ENCODE measurements at regions not wholly inside any gene's neighbourhood (a gene's known extent, or its start where the extent isn't known, plus 50 kb on each side); places are given as distances from the start of the nearest gene placed in this dataset.

DNA sequence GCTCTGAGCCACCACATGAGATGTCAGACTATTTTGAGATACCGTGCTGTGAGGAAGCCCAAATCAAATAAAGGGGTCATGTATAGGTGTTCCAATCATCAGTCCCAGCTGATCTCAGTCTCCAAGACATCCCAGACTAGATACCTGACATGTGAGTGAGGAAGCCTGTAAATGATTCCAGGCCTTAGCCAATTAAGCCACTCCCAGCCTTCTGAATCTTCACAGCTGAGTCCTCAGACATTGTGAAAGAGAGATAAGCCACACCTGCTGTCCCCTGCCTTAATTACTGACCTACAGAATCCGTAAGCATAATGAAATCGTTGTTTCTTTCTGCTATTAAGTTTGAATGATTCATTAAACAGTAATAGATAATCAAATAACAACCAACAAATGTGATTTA, 671.4 kb downstream of the ZNF674 start:
- no peaks in the 10 kb centered on the region for H3K4me1 Mint-ChIP-seq
- H3K9me3 Mint-ChIP-seq: no peaks in the 10 kb centered on the region
- ChIA-PET POLR2A (no interaction called here), CTCF (no interaction called here)
- no peaks in the 10 kb centered on the region for H3K36me3 Mint-ChIP-seq (ENCODE audit: low read depth)
- H3K27ac Mint-ChIP-seq: no peak overlapping the region
- DNase-seq: no peak
- H3K4me3 Mint-ChIP-seq: no peak overlapping the region
- H3K27me3 Mint-ChIP-seq: no peaks in the 10 kb centered on the region

- no peaks in the 10 kb centered on the region for H3K4me1 Mint-ChIP-seq
- H3K27ac Mint-ChIP-seq: no peak overlapping the region
- no peaks in the 10 kb centered on the region for H3K27me3 Mint-ChIP-seq
- H3K4me3 Mint-ChIP-seq: no peak overlapping the region
- no peaks in the 10 kb centered on the region for H3K36me3 Mint-ChIP-seq (ENCODE audit: low read depth)
- H3K9me3 Mint-ChIP-seq: no peaks in the 10 kb centered on the region
- POLR2A ChIA-PET: no interaction called here
- no peak for DNase-seq
- CTCF ChIA-PET: interaction anchor here (0.8 kb wide), 1 partner anchor 8 kb away, joined by 3 read pairs; no protein-coding TSS in a partner anchor
Observed at GRCh38 chrX:45872480-45872879, 671.8 kb upstream of the DIPK2B start.

DNA sequence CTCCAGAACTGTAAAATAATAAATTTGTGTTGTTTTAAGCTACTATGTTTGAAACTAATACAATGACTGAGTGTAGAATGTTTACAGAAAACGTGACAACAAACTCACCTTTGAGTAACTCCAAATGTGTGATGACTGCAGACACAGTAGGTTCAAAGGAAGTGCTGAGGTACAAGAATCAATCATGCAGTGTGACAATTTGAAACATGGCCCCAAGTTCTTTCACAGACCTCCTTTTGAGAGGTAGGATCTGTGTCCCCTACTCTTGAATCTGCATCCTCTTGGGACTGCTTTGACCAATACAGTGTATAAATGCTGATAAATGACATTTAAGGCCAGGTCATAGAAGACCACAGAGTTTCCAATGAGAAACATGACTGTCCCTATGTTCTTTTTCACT, 667.7 kb upstream of the DIPK2B start:
- POLR2A ChIA-PET: interaction anchor here (0.6 kb wide), 1 partner anchor 22 kb away, joined by 3 read pairs; no protein-coding TSS in a partner anchor
- H3K36me3 Mint-ChIP-seq (ENCODE audit: low read depth): no peaks in the 10 kb centered on the region
- H3K27ac Mint-ChIP-seq: no peak overlapping the region
- H3K27me3 Mint-ChIP-seq: no peaks in the 10 kb centered on the region
- H3K9me3 Mint-ChIP-seq: no peaks in the 10 kb centered on the region
- H3K4me3 Mint-ChIP-seq: no peak overlapping the region
- CTCF ChIA-PET: no interaction called here
- no peak for DNase-seq
- no peaks in the 10 kb centered on the region for H3K4me1 Mint-ChIP-seq

DNA sequence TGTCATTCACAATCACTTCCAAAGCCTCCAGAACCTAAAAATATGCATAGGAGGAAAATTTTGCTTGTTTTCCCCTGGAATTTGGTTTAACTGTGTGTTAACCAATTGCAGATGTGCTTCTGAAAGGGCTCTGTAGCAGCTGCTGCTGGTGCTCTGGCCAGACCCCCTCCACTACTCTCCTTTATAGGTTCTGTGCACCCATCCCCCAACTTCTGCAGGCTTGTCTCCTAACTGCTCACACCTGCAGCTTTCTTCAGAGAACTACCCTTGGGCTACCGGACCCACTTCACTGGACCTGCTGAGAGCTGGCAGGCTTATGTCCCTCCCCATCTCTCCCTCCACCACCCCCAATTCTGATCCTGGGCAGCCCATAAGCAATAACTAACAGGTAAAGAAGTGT, 662.1 kb upstream of the DIPK2B start:
- Mint-ChIP-seq H3K4me1 (no peaks in the 10 kb centered on the region), H3K9me3 (no peaks in the 10 kb centered on the region), H3K27me3 (no peaks in the 10 kb centered on the region), H3K36me3 (ENCODE audit: low read depth) (no peaks in the 10 kb centered on the region), H3K4me3 (no peak overlapping the region), H3K27ac (no peak overlapping the region)
- ChIA-PET CTCF (no interaction called here), POLR2A (no interaction called here)
- DNase-seq: no peak

DNA sequence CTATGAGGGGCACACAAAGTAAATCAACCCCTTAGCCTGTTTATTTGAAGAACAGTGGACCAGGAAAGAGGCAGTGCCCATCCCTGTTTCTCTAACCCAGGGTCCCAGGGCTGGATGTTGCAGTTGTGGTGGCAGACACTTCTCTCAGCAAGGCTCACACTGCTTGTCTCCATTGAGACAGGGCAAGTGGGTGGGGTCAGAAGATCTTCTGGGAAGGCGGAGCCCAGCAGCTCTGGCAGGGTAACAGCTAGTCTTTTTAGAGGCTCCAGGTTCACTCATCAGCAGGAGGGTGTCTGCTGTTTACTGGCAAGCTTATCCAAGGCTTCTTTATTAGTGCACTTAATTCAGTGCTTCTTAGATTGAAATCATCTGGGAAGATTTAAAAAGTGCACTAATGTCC, 659.8 kb upstream of the DIPK2B start:
- Mint-ChIP-seq H3K4me3 (no peak overlapping the region), H3K9me3 (no peaks in the 10 kb centered on the region), H3K27ac (no peak overlapping the region), H3K27me3 (no peaks in the 10 kb centered on the region), H3K36me3 (ENCODE audit: low read depth) (no peaks in the 10 kb centered on the region), H3K4me1 (no peaks in the 10 kb centered on the region)
- CTCF ChIA-PET: no interaction called here
- POLR2A ChIA-PET: no interaction called here
- DNase-seq: no peak

DNA sequence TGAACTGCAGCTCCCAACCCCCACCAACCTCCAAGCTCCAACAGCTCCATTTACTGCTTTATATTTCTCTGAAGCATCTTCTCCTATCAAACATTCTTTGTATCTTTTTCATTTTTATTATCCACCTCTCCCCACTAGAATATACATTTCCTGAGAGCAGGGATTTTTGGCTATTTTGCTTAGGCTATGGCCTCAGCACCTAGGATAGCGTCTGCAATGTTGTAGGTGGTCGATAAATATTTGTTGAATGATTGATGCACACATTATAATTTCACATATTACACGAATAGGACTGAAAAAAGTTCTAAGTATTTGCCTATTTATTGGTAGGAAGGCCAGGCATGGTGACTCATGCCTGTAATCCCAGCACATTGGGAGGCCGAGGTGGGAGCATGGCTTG, 658.7 kb upstream of the DIPK2B start:
- Mint-ChIP-seq H3K4me1 (peaks cover 2% of the 10 kb centered on the region), H3K36me3 (ENCODE audit: low read depth) (no peaks in the 10 kb centered on the region), H3K27ac (no peak overlapping the region), H3K27me3 (no peaks in the 10 kb centered on the region), H3K9me3 (no peaks in the 10 kb centered on the region), H3K4me3 (no peak overlapping the region)
- POLR2A ChIA-PET: no interaction called here
- DNase-seq: no peak
- CTCF ChIA-PET: no interaction called here

- ChIA-PET POLR2A (no interaction called here), CTCF (no interaction called here)
- peaks cover 9% of the 10 kb centered on the region for H3K36me3 Mint-ChIP-seq (ENCODE audit: low read depth)
- H3K27ac Mint-ChIP-seq: peak overlapping the region; percentile 31
- H3K4me3 Mint-ChIP-seq: peak overlapping the region; percentile 19
- DNase-seq: no peak
- no peaks in the 10 kb centered on the region for H3K9me3 Mint-ChIP-seq
- peaks cover 33% of the 10 kb centered on the region for H3K4me1 Mint-ChIP-seq
- no peaks in the 10 kb centered on the region for H3K27me3 Mint-ChIP-seq
Observed at GRCh38 chrX:45852884-45853283, 652.2 kb upstream of the DIPK2B start.

DNA sequence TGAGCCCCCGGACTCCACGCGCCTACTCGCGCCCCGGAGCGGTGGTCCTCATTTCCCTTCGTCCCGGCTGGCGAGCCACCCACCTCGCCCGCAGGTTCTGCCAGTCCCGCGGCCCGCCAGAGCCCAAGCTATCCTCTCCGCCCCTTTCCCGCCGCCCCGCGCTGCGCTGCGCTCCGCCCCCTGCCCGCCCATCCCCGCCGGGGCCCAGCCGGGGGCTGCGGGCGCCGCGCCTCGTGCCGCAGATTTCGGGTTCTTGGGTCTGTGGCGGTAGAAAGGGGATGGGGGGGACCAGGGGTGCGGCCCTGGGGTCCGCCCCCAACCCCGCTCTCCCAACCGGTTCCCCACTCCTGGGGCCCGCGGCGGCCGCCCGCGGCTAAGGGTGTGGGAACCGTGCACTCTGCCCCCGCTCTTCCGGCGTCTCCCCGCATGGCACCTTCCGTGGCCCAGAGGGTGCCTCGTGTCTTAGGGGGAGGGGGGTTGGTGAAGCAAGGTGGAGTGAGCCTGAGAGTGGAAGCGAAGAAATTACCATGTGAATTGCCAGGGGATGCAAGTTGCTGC, 650.8 kb upstream of the DIPK2B start:
- H3K27ac Mint-ChIP-seq: peak overlapping the region; percentile 87
- H3K9me3 Mint-ChIP-seq: no peaks in the 10 kb centered on the region
- peaks cover 9% of the 10 kb centered on the region for H3K36me3 Mint-ChIP-seq (ENCODE audit: low read depth)
- H3K4me1 Mint-ChIP-seq: peaks cover 35% of the 10 kb centered on the region
- CTCF ChIA-PET: interaction anchor here (0.5 to 0.9 kb wide), 2 partner anchors 81 to 1298 kb away, joined by 3 read pairs; no protein-coding TSS in a partner anchor
- POLR2A ChIA-PET: interaction anchor here (0.6 kb wide), 1 partner anchor 82 kb away, joined by 4 read pairs; no protein-coding TSS in a partner anchor
- DNase-seq: peak; percentile 53
- H3K27me3 Mint-ChIP-seq: no peaks in the 10 kb centered on the region
- H3K4me3 Mint-ChIP-seq: peak overlapping the region; percentile 94

DNA sequence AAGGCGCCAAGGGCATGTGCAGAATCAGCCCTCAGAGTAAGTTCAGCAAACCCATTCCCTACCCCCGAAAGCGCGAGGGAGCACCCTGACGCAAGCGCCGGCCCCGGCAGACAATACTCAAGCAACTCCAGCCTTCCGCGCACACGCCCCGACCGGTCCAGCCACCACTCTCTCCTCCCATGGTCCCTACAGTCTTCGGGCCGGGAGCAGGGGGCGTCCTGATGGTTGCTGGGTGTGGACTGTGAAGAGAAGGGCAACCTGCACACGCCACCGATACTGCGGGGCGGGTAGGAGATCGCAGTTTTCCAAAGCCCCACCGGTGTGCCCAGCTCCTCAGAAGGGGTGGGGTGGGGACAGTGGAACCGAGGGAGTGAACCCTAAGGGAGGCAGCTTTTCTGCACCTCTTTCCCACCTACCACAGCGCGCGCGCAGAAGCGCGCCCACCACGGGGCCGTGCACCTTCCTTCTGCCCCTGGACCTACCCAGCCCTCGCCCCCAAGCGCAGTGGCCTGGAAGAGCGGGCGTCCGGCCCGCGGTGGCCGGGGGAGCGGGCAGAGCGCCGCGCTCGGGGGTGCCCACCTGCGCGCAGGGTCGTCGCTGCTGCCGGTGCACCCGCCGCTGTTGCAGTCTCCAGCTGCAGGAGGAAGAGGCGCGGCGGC, 650.2 kb upstream of the DIPK2B start:
- Mint-ChIP-seq H3K4me1 (peaks cover 38% of the 10 kb centered on the region), H3K36me3 (ENCODE audit: low read depth) (peaks cover 13% of the 10 kb centered on the region), H3K27me3 (no peaks in the 10 kb centered on the region), H3K27ac (peak overlapping the region; percentile 90), H3K4me3 (peak overlapping the region; percentile 94), H3K9me3 (no peaks in the 10 kb centered on the region)
- CTCF ChIA-PET: interaction anchor here (0.5 to 1.3 kb wide), 3 partner anchors 15 to 1298 kb away, joined by 3 read pairs; no protein-coding TSS in a partner anchor
- DNase-seq: peak; percentile 23
- POLR2A ChIA-PET: interaction anchor here (0.6 kb wide), 1 partner anchor 35 kb away, joined by 19 read pairs; no protein-coding TSS in a partner anchor

- Mint-ChIP-seq H3K36me3 (ENCODE audit: low read depth) (peaks cover 15% of the 10 kb centered on the region), H3K27ac (peak overlapping the region; percentile 90), H3K27me3 (no peaks in the 10 kb centered on the region), H3K4me1 (peaks cover 42% of the 10 kb centered on the region), H3K4me3 (peak overlapping the region; percentile 94), H3K9me3 (no peaks in the 10 kb centered on the region)
- peak; percentile 28 for DNase-seq
- POLR2A ChIA-PET: interaction anchor here (0.6 kb wide), 1 partner anchor 36 kb away, joined by 19 read pairs; no protein-coding TSS in a partner anchor
- CTCF ChIA-PET: interaction anchor here (1.3 kb wide), 1 partner anchor 14 kb away, joined by 3 read pairs; no protein-coding TSS in a partner anchor
Observed at GRCh38 chrX:45850197-45850774, 649.6 kb upstream of the DIPK2B start.

DNA sequence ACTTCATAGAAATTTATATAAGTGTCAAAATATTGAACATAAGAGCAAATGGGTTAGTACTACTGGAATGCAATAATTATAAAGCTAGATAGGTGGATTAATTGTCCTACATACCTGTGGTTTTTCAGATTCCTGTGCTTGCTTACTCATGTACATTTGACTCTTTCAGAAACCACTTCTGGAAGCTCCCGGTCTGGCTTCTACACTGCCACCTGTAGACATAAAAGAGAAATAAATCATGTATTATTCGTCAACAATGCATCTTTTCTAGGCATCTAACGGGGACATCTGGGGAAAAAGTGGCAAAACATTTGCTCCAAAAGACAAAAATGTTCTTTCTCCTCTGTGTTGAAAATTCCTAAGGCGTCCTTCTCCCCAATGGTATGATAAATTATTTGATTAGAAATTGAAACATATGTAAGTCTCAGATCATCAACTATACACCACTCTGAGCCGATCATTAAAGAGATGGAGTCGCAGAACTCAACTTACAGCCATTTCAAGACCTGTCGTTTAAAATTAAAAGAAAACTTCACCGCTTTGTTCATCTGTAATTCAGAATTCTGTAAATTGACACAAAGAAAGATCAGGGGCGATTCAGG, 648.7 kb upstream of the DIPK2B start:
- Mint-ChIP-seq H3K27me3 (no peaks in the 10 kb centered on the region), H3K9me3 (no peaks in the 10 kb centered on the region), H3K4me1 (peaks cover 43% of the 10 kb centered on the region), H3K27ac (peak overlapping the region; percentile 90), H3K36me3 (ENCODE audit: low read depth) (peaks cover 19% of the 10 kb centered on the region), H3K4me3 (peak overlapping the region; percentile 94)
- DNase-seq: peak; percentile 25
- POLR2A ChIA-PET: no interaction called here
- CTCF ChIA-PET: interaction anchor here (0.5 to 1.4 kb wide), 2 partner anchors 13 to 47 kb away, joined by 3 to 4 read pairs; no protein-coding TSS in a partner anchor

DNA sequence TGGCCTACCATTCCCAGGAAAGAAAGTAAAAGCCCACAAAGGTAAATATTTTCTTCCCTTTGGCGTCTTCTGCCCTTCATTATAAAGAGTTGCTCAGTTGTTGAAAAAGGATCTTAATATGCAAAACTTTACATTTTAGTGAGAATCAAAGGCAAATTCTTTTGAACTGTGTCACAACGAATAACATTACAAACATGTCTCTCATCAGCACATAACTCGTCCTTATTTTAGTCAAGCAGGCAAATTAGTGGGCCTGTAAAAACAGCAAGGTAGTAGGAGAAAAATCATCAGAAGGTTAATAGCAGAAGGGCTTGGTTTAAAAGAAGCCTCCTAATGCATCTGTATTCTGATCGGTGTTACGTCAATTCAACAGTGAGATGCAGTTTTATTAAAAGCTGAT, 647.3 kb upstream of the DIPK2B start:
- Mint-ChIP-seq H3K36me3 (ENCODE audit: low read depth) (peaks cover 31% of the 10 kb centered on the region), H3K27me3 (no peaks in the 10 kb centered on the region), H3K27ac (no peak overlapping the region), H3K4me3 (peak overlapping the region; percentile 13), H3K4me1 (peaks cover 45% of the 10 kb centered on the region), H3K9me3 (no peaks in the 10 kb centered on the region)
- ChIA-PET CTCF (no interaction called here), POLR2A (no interaction called here)
- DNase-seq: no peak

GRCh38 chrX:45846328-45846727, 645.7 kb upstream of the DIPK2B start:
- Mint-ChIP-seq H3K4me3 (no peak overlapping the region), H3K36me3 (ENCODE audit: low read depth) (peaks cover 42% of the 10 kb centered on the region), H3K4me1 (peaks cover 50% of the 10 kb centered on the region), H3K27ac (no peak overlapping the region), H3K9me3 (no peaks in the 10 kb centered on the region), H3K27me3 (no peaks in the 10 kb centered on the region)
- no peak for DNase-seq
- ChIA-PET CTCF (no interaction called here), POLR2A (interaction anchor here (0.6 kb wide), 1 partner anchor 22 kb away, joined by 3 read pairs; no protein-coding TSS in a partner anchor)
